Peyer's patch (tissue), 4 donors: ENCODE measurements at regions not wholly inside any gene's neighbourhood (a gene's known extent, or its start where the extent isn't known, plus 50 kb on each side); places are given as distances from the start of the nearest gene placed in this dataset.

Experiments used
- POLR2A ChIP-seq, 2 donors: fragments of 450-650 bp; IDR thresholded peaks; one replicate each; pipeline ENCODE4 v1.5.1; 2017; ENCODE audit warnings: antibody characterized with exemption in 2 of 2, mild to moderate bottlenecking in 2 of 2, moderate library complexity in 2 of 2
- TF ChIP-seq, protein P1 (sequence below), 6 experiments: fragments of 450-650 bp in 4 of 6; fragments of 200-600 bp in 2 of 6; sonication (generic) in 1 of 6; IDR thresholded peaks; one replicate each; pipeline ENCODE4 v1.5.1; 2017 to 2019; ENCODE audit warnings: antibody characterized with exemption in 6 of 6, mild to moderate bottlenecking in 3 of 6, moderate library complexity in 1 of 6

DNA sequence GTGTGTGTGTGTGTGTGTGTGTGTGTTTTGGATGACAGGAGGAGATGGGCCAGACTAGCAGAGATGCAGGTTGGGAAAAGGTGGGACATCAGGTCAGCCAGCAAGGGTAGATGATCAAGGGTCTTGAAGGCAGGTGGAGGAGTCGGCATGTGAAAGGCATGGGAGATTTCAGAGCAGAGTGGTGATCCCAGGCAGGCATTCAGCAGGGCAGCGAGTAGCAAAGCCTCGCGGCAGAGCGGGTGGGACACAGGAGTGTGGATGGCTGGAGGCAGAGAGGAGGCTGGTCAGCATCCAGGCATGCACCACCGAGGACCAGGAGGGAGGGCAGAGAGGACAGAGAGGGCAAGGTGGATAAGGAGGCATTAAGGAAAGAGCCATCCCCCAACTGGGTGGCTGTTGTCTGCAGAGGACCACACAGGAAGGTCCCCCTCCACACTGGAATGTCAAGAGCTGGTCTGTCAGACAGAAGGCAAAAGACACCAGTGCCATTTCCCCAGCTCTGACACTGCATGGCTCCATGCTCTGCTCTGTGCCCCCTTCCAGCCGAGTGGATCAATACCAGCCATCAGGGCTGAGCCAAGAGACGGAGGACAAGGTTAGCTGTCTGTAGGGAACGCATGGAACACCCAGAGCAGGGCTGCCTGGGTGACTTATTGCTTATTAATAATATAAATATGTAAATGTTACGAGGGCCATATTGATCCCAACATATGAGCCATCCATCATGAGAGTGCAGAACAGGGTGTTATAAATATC lies 74.8 kb upstream of the RPL38 start:
- TF ChIP-seq, protein P1, sequence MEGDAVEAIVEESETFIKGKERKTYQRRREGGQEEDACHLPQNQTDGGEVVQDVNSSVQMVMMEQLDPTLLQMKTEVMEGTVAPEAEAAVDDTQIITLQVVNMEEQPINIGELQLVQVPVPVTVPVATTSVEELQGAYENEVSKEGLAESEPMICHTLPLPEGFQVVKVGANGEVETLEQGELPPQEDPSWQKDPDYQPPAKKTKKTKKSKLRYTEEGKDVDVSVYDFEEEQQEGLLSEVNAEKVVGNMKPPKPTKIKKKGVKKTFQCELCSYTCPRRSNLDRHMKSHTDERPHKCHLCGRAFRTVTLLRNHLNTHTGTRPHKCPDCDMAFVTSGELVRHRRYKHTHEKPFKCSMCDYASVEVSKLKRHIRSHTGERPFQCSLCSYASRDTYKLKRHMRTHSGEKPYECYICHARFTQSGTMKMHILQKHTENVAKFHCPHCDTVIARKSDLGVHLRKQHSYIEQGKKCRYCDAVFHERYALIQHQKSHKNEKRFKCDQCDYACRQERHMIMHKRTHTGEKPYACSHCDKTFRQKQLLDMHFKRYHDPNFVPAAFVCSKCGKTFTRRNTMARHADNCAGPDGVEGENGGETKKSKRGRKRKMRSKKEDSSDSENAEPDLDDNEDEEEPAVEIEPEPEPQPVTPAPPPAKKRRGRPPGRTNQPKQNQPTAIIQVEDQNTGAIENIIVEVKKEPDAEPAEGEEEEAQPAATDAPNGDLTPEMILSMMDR (IDR thresholded peaks at IDR 0.05), result no peak
- TF ChIP-seq POLR2A (IDR thresholded peaks at IDR 0.05), result no peak
